ENCODE measurements at regions not wholly inside any gene's neighbourhood (a gene's known extent, or its start where the extent isn't known, plus 50 kb on each side); places are given as distances from the start of the nearest gene placed in this dataset.

DNA sequence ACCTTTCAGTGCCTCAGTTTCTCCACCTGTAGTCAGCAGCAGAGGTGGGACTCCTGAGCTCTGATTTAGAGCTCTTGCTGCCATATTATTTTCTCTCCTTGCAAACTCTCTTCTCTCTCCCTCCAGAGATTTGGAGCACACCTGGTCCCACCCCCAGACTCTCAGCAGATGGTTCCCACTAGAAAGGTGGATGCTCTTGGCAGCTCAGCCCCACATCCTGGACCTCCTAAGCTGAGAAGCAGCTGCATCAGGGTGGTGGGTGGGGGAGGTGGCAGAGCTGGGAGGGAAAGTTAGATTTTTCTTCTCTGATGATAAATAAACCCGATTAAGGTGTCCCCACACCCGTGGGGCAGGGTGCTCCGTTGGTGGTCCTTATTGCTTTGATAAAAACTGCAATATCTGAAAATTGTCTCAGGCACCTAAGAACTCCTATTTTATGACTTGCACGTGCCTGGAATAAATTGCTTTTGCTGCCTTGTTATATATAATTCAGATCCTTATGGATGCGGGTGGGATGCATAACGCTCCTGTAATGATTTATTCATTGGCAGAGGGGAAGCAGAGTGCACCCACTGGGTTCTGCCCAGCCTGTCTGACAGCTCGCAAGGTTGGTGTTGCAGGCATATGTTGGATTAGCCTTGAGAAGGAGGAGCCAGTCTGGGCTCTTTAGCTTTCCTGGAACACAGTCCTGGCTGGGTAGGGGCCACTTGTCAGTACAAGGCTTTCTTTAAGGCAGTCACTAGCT, 214.2 kb downstream of the SUDS3 start:
- DNase-seq (ENCODE audit: low read depth): no peak
- TF ChIP-seq, protein P1, sequence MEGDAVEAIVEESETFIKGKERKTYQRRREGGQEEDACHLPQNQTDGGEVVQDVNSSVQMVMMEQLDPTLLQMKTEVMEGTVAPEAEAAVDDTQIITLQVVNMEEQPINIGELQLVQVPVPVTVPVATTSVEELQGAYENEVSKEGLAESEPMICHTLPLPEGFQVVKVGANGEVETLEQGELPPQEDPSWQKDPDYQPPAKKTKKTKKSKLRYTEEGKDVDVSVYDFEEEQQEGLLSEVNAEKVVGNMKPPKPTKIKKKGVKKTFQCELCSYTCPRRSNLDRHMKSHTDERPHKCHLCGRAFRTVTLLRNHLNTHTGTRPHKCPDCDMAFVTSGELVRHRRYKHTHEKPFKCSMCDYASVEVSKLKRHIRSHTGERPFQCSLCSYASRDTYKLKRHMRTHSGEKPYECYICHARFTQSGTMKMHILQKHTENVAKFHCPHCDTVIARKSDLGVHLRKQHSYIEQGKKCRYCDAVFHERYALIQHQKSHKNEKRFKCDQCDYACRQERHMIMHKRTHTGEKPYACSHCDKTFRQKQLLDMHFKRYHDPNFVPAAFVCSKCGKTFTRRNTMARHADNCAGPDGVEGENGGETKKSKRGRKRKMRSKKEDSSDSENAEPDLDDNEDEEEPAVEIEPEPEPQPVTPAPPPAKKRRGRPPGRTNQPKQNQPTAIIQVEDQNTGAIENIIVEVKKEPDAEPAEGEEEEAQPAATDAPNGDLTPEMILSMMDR (IDR thresholded peaks at IDR 0.05; ENCODE audit: insufficient read depth, low read depth, low read length): no peak
- no peak overlapping the region for H3K4me3 ChIP-seq (ENCODE audit: low read depth, low read length)

DNA sequence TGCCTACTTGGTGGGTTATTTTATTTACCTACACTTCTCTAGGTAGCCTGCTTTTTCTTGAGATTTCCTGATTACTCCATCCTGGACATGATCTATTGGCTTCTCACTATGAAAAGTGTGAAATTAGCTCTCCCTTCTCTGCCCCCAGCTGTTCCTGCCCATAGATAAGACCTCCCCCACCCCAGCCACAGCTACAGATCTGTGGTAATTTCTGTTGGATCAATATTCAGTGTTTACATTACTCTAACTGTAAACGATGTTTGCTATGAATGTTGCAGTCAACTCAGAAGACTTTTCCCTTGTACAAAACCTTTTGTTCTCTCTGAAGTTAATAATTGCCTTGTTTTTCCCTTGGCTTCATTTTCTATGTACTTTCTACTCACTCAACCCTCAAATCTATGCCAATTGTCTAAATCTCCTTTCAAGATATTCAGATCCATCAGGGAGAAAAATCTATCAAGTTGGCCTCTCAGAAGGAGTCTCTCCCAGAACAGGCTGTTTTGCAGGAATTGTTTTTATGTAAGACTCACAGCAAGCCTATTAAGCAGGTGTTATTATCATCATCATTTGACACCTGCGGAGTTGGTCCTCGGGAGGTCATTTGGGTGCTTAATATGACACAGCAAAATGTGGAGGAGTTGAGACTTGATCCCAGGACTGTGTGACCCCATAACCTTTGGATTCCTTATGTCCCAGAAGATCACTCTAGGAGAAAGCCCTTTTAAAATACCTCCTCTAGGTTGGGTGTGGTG, 227.4 kb downstream of the SUDS3 start:
- DNase-seq (ENCODE audit: low read depth): no peak
- H3K4me3 ChIP-seq (ENCODE audit: low read depth, low read length): no peak overlapping the region
- TF ChIP-seq, protein P1 (IDR thresholded peaks at IDR 0.05; ENCODE audit: insufficient read depth, low read depth, low read length): no peak

- TF ChIP-seq, protein P1 (IDR thresholded peaks at IDR 0.05; ENCODE audit: insufficient read depth, low read depth, low read length): no peak
- H3K4me3 ChIP-seq (ENCODE audit: low read depth, low read length): no peak overlapping the region
- DNase-seq (ENCODE audit: low read depth): no peak
These were observed 230.3 kb downstream of the SUDS3 start for GRCh38 chr12:118606690-118607089.

- H3K4me3 ChIP-seq (ENCODE audit: low read depth, low read length): no peak overlapping the region
- TF ChIP-seq, protein P1 (IDR thresholded peaks at IDR 0.05; ENCODE audit: insufficient read depth, low read depth, low read length): no peak
- DNase-seq (ENCODE audit: low read depth): no peak
These were observed 231.5 kb downstream of the SUDS3 start for GRCh38 chr12:118607831-118608230.

- H3K4me3 ChIP-seq (ENCODE audit: low read depth, low read length): no peak overlapping the region
- TF ChIP-seq, protein P1 (IDR thresholded peaks at IDR 0.05; ENCODE audit: insufficient read depth, low read depth, low read length): no peak
- no peak for DNase-seq (ENCODE audit: low read depth)
These were observed 232.5 kb downstream of the SUDS3 start for GRCh38 chr12:118608770-118609344.

- no peak overlapping the region for H3K4me3 ChIP-seq (ENCODE audit: low read depth, low read length)
- TF ChIP-seq, protein P1 (IDR thresholded peaks at IDR 0.05; ENCODE audit: insufficient read depth, low read depth, low read length): no peak
- no peak for DNase-seq (ENCODE audit: low read depth)
These were observed 234.9 kb downstream of the SUDS3 start for GRCh38 chr12:118611295-118611694.

Measured in fibroblast of villous mesenchyme (primary cell).